Right atrium auricular region (tissue), 2 donors: ENCODE measurements at regions not wholly inside any gene's neighbourhood (a gene's known extent, or its start where the extent isn't known, plus 50 kb on each side); places are given as distances from the start of the nearest gene placed in this dataset.

ENCODE experiments used
- DNase-seq: peaks from one replicate; pipeline ENCODE4 v3.0.0-alpha.2; 2019; ENCODE audit warnings: low spot score
- H3K27ac ChIP-seq, 2 donors: fragments of 200-600 bp; sonication (generic); 1 replicate in 1 of 2; 2 replicates in 1 of 2; pipeline ENCODE4 v1.5.1; 2016 to 2019
- H3K27me3 ChIP-seq, 2 donors: fragments of 200-600 bp; sonication (generic); one replicate each; pipeline versions ENCODE4 v1.5.1 to v1.6.0; 2017 to 2019
- H3K36me3 ChIP-seq: fragments of 200-600 bp; sonication (generic); one replicate; pipeline ENCODE4 v1.5.1; 2016
- H3K4me1 ChIP-seq, 2 donors: fragments of 200-600 bp; sonication (generic); one replicate each; pipeline versions ENCODE4 v1.5.1 to v1.6.0; 2017 to 2019
- H3K4me3 ChIP-seq, 2 donors: fragments of 200-600 bp; sonication (generic); 1 replicate in 1 of 2; 2 replicates in 1 of 2; pipeline ENCODE4 v1.5.1; 2017 to 2019; ENCODE audit warnings: mild to moderate bottlenecking in 1 of 2, moderate library complexity in 1 of 2
- H3K9me3 ChIP-seq, 2 donors: fragments of 200-600 bp; sonication (generic); one replicate each; pipeline ENCODE4 v1.5.1; 2019
- TF ChIP-seq, protein P1 (sequence below), 2 donors: fragments of 200-600 bp; sonication (generic); IDR thresholded peaks; one replicate each; pipeline ENCODE4 v1.5.1; 2019; ENCODE audit warnings: antibody characterized with exemption in 2 of 2

DNA sequence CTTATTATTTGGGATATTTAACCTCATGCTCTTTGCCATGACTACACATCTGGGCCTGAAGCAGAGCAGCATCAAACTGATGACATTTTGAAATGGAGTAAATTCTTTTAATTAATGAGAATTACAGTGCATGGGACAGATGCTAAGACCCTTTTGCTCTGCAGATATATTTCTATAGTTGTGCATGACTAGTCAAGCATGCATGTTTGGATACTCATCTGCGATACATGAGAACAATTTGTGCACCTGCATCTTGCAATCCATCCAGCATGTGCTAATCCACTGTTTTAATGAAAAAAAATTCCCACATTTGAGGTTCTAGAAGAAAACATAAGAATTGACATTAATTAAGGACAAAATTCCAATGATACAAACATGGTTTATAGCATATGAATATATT, 1047.6 kb upstream of the ACO1 start:
- no peak overlapping the region for H3K27ac ChIP-seq

DNA sequence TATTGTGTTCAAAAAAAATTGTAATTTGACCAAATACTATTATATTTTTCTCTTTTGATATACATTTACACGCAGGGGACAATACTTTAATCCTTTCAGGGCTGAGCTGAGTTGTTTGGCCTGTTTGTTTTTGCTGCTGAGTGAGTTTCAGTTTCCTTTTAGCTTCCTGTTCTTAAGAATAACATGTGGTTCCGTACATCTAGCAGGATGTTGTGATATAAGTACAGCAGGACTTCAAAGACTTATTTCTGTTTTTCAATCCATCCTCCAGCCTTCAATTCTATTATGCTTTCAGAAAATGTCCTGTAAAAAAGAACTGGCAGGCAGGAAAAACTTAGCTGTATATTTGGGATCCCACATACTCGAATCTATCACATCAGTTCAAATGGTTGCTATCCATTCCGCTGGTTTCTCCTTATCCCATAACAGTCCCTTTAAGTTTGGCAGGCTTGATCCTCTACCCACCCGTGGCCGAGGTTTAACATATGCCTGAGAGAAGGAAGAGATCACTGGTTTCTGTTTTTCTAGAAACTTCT, 1037.3 kb upstream of the ACO1 start:
- Histone ChIP-seq H3K36me3 (no peaks in the 10 kb centered on the region), H3K4me3 (peak overlapping the region; percentile 3 to 21), H3K4me1 (no peaks in the 10 kb centered on the region), H3K9me3 (peaks cover 0 to 12% of the 10 kb centered on the region in 2 donors), H3K27ac (peak overlapping the region in 1 of 2 donors; percentile 13), H3K27me3 (no peaks in the 10 kb centered on the region)
- TF ChIP-seq, protein P1, sequence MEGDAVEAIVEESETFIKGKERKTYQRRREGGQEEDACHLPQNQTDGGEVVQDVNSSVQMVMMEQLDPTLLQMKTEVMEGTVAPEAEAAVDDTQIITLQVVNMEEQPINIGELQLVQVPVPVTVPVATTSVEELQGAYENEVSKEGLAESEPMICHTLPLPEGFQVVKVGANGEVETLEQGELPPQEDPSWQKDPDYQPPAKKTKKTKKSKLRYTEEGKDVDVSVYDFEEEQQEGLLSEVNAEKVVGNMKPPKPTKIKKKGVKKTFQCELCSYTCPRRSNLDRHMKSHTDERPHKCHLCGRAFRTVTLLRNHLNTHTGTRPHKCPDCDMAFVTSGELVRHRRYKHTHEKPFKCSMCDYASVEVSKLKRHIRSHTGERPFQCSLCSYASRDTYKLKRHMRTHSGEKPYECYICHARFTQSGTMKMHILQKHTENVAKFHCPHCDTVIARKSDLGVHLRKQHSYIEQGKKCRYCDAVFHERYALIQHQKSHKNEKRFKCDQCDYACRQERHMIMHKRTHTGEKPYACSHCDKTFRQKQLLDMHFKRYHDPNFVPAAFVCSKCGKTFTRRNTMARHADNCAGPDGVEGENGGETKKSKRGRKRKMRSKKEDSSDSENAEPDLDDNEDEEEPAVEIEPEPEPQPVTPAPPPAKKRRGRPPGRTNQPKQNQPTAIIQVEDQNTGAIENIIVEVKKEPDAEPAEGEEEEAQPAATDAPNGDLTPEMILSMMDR (IDR thresholded peaks at IDR 0.05) = no peak
- DNase-seq = no peak

More for the DNA sequence above, 1047.6 kb upstream of the ACO1 start:
- Histone ChIP-seq H3K27me3 (no peaks in the 10 kb centered on the region), H3K4me1 (peaks cover 0 to 14% of the 10 kb centered on the region in 2 donors), H3K9me3 (peaks cover 0 to 5% of the 10 kb centered on the region in 2 donors), H3K4me3 (no peak overlapping the region), H3K36me3 (no peaks in the 10 kb centered on the region)
- TF ChIP-seq, protein P1 (IDR thresholded peaks at IDR 0.05) = no peak
- DNase-seq = no peak

DNA sequence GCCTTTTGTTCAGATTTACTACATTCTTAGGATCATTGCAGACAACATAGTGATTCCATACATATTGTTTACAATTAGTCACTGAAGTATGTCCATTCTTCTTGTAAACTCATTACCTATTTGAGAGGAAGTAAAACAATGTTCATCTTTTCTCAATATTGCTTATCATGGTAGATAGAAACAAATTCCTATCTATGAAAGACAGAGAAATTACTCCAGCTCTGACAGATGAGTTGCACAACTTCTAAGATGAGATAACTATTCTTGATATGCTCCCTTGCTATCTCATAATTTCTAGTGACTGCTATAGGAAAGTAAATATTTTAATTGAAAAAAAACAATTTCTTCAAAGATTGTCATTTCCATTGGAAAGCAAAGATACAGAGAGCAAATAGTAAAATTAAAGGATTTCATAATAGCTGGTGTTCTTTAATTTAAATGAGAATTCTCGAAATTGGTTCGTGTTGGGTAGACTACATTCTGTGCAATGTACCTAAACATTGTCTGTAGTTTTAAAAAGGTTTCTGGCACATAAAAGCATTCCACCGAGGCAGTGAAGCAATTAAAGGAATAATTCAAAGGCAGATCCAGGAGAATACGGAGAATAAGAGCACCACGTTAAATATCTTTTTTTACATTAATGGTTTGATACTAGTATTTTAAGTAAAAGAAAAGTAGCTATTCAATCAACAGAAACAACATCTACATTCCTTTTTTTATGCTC, 1029.1 kb upstream of the ACO1 start:
- H3K4me3 ChIP-seq = no peak overlapping the region
- no peaks in the 10 kb centered on the region for H3K36me3 ChIP-seq
- TF ChIP-seq, protein P1 (IDR thresholded peaks at IDR 0.05) = no peak
- DNase-seq = no peak
- H3K9me3 ChIP-seq = no peaks in the 10 kb centered on the region
- no peaks in the 10 kb centered on the region for H3K27me3 ChIP-seq
- no peak overlapping the region for H3K27ac ChIP-seq
- H3K4me1 ChIP-seq = no peaks in the 10 kb centered on the region

DNA sequence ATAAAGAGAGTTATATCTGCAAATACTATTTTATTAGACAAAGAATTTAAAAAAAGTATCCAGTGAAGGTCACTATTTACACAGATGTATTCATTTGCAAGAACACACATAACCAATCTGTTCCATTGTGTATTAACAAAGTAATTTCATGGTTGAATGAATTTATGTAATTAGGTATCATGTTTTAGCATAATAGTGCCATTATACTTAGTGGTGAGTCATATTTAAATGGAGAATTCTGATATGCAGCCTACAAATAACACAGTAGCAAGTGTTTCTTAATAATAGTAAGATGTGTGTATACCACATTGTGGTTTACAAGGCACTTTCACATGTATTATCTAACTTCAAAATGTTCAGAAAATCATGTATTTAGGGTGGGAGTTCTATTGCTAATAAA, 1028.5 kb upstream of the ACO1 start:
- no peaks in the 10 kb centered on the region for H3K9me3 ChIP-seq
- H3K27me3 ChIP-seq = no peaks in the 10 kb centered on the region
- no peaks in the 10 kb centered on the region for H3K4me1 ChIP-seq
- no peak overlapping the region for H3K4me3 ChIP-seq
- DNase-seq = no peak
- no peaks in the 10 kb centered on the region for H3K36me3 ChIP-seq
- TF ChIP-seq, protein P1 (IDR thresholded peaks at IDR 0.05) = no peak
- no peak overlapping the region for H3K27ac ChIP-seq

DNA sequence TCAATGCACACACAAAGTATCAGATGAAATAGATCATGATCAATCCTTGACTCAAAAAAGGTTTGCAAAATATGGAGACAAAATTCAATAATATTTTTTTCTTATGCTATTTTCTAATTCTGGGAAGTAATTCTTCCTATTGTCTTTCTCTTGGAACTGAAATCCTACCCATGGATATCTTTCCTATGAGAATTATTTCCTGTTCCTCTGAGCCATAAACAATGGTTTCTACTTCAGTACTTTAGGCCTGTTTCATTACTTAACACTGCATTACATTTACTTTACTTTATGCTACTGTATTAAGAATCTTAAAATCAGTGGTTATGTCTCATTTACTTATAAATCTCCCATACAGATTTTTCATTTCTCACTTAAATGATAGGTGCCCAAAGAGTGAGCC, 1025.4 kb upstream of the ACO1 start:
- Histone ChIP-seq H3K4me1 (no peaks in the 10 kb centered on the region), H3K27me3 (no peaks in the 10 kb centered on the region), H3K27ac (no peak overlapping the region), H3K36me3 (no peaks in the 10 kb centered on the region), H3K9me3 (no peaks in the 10 kb centered on the region), H3K4me3 (no peak overlapping the region)
- TF ChIP-seq, protein P1 (IDR thresholded peaks at IDR 0.05) = no peak
- DNase-seq = no peak
